T-cell (primary cell): ENCODE measurements at regions not wholly inside any gene's neighbourhood (a gene's known extent, or its start where the extent isn't known, plus 50 kb on each side); places are given as distances from the start of the nearest gene placed in this dataset.

Source experiments
- ATAC-seq, 4 experiments: fragments of 200-7000 bp in 3 of 4; fragments of 150-1000 bp in 1 of 4; cut with Tn5 transposase; replicated peaks in 1 of 4; 1 replicate in 3 of 4; 2 replicates in 1 of 4; pipeline ENCODE4 v1.10.0; 2021; ENCODE audit warnings: moderate library complexity in 3 of 4, mild to moderate bottlenecking in 2 of 4, moderate number of reproducible peaks in 1 of 4
- CTCF ChIA-PET, 2 donors: fragments of 300-600 bp; sonication (Branson Sonifier 250); formaldehyde crosslinking; loops; one replicate each; lab custom pipeline; 2022; ENCODE audit warnings: antibody characterized with exemption in 2 of 2; lab: Charles Lee
- POLR2A ChIA-PET, 2 donors: fragments of 300-600 bp; sonication (Branson Sonifier 250); formaldehyde crosslinking; loops; one replicate each; lab custom pipeline; 2022; ENCODE audit warnings: antibody characterized with exemption in 2 of 2; lab: Charles Lee
- DNase-seq, 35 experiments: peaks; one replicate each; pipeline versions ENCODE4 v3.0.0 to v3.0.0-alpha.2; 2013 to 2023
- H3K27ac ChIP-seq: one replicate; pipeline ENCODE4 v1.5.1; 2013; ENCODE audit warnings: low read length
- H3K27me3 ChIP-seq, 2 experiments: replicated peaks in 1 of 2; 1 replicate in 1 of 2; 2 replicates in 1 of 2; pipeline versions ENCODE4 v1.6.1 to v1.7.0; 2013; ENCODE audit warnings: low read length in 1 of 2, mixed read lengths in 1 of 2; ENCODE audit not compliant: control insufficient read depth in 2 of 2, insufficient read depth in 2 of 2; ENCODE audit errors: extremely low read depth in 1 of 2
- H3K36me3 ChIP-seq, 2 donors: 1 replicate in 1 of 2; 2 replicates in 1 of 2; pipeline versions ENCODE4 v1.6.1 to v1.7.0; 2013; ENCODE audit warnings: low read length in 1 of 2; ENCODE audit not compliant: control insufficient read depth in 2 of 2, insufficient read depth in 1 of 2; ENCODE audit errors: extremely low read depth in 1 of 2
- H3K4me1 ChIP-seq, 2 experiments: 1 replicate in 1 of 2; 2 replicates in 1 of 2; pipeline versions ENCODE4 v1.6.1 to v1.7.0; 2013; ENCODE audit warnings: low read length in 2 of 2, mixed read lengths in 1 of 2; ENCODE audit not compliant: insufficient read depth in 2 of 2, control insufficient read depth in 1 of 2; ENCODE audit errors: extremely low read depth in 1 of 2
- H3K4me3 ChIP-seq, 2 donors: 1 replicate in 1 of 2; 2 replicates in 1 of 2; pipeline versions ENCODE4 v1.5.1 to v1.7.0; 2013; ENCODE audit warnings: mild to moderate bottlenecking in 2 of 2, low read length in 1 of 2, moderate library complexity in 1 of 2; ENCODE audit not compliant: control insufficient read depth in 1 of 2; ENCODE audit errors: extremely low read depth in 1 of 2
- H3K9me3 ChIP-seq: 2 replicates; pipeline ENCODE4 v1.7.0; 2013
- H3K27ac Mint-ChIP-seq, 2 donors: one replicate each; pipeline ENCODE4 v1.8.0; 2020 to 2021; ENCODE audit warnings: mild to moderate bottlenecking in 2 of 2, mixed read lengths in 2 of 2
- H3K27me3 Mint-ChIP-seq, 2 donors: one replicate each; pipeline ENCODE4 v1.8.0; 2021 to 2022; ENCODE audit warnings: mixed read lengths in 2 of 2
- H3K36me3 Mint-ChIP-seq: one replicate; pipeline ENCODE4 v1.8.0; 2021; ENCODE audit warnings: mixed read lengths
- H3K4me1 Mint-ChIP-seq, 3 donors: one replicate each; pipeline ENCODE4 v1.8.0; 2020 to 2022; ENCODE audit warnings: mixed read lengths in 3 of 3, mild to moderate bottlenecking in 1 of 3
- H3K4me3 Mint-ChIP-seq, 3 donors: one replicate each; pipeline ENCODE4 v1.8.0; 2020 to 2022; ENCODE audit warnings: mild to moderate bottlenecking in 3 of 3, mixed read lengths in 3 of 3, moderate library complexity in 3 of 3
- H3K9me3 Mint-ChIP-seq, 3 donors: one replicate each; pipeline ENCODE4 v1.8.0; 2020 to 2022; ENCODE audit warnings: mixed read lengths in 3 of 3
- WGBS: methylation state at CpG from one replicate; pipeline ENCODE4 v1.1.5; 2013; ENCODE audit warnings: missing lambda C conversion rate; ENCODE audit not compliant: insufficient coverage; 5-methylcytosine and 5-hydroxymethylcytosine counted together

GRCh38 chr1:30406996-30407864, 316.2 kb downstream of the MATN1 start:
- no peak overlapping the region for H3K4me3 ChIP-seq
- POLR2A ChIA-PET = no interaction called here
- Mint-ChIP-seq H3K36me3 (no peaks in the 10 kb centered on the region), H3K4me3 (no peak overlapping the region), H3K27me3 (peaks cover 11 to 36% of the 10 kb centered on the region in 2 donors), H3K4me1 (no peaks in the 10 kb centered on the region), H3K9me3 (no peaks in the 10 kb centered on the region), H3K27ac (no peak overlapping the region)
- no peaks in the 10 kb centered on the region for H3K4me1 ChIP-seq
- ATAC-seq (no peak), DNase-seq (peak in 1 of 35 experiments; percentile 11)
- 46% methylated on average over 5 of the region's 18 CpGs for WGBS
- no peak overlapping the region for H3K27ac ChIP-seq
- CTCF ChIA-PET = no interaction called here
- H3K36me3 ChIP-seq = no peaks in the 10 kb centered on the region
- H3K27me3 ChIP-seq = peaks cover 0 to 31% of the 10 kb centered on the region in 2 experiments
- H3K9me3 ChIP-seq = no peaks in the 10 kb centered on the region

- no peak overlapping the region for H3K4me3 ChIP-seq
- Mint-ChIP-seq H3K36me3 (no peaks in the 10 kb centered on the region), H3K27me3 (peaks cover 19 to 27% of the 10 kb centered on the region in 2 donors), H3K4me3 (no peak overlapping the region), H3K4me1 (no peaks in the 10 kb centered on the region), H3K9me3 (no peaks in the 10 kb centered on the region), H3K27ac (no peak overlapping the region)
- ChIA-PET POLR2A (no interaction called here), CTCF (no interaction called here)
- ATAC-seq (no peak), DNase-seq (peak in 1 of 35 experiments; percentile 7)
- H3K4me1 ChIP-seq = no peaks in the 10 kb centered on the region
- peaks cover 0 to 35% of the 10 kb centered on the region in 2 experiments for H3K27me3 ChIP-seq
- 87% methylated on average over 7 of the region's 8 CpGs for WGBS
- no peaks in the 10 kb centered on the region for H3K9me3 ChIP-seq
- H3K27ac ChIP-seq = no peak overlapping the region
- no peaks in the 10 kb centered on the region for H3K36me3 ChIP-seq
Measured at GRCh38 chr1:30405631-30406212, 317.7 kb downstream of the MATN1 start.

- Mint-ChIP-seq H3K27ac (no peak overlapping the region), H3K4me3 (no peak overlapping the region), H3K4me1 (no peaks in the 10 kb centered on the region), H3K27me3 (peaks cover 19 to 25% of the 10 kb centered on the region in 2 donors), H3K9me3 (no peaks in the 10 kb centered on the region), H3K36me3 (no peaks in the 10 kb centered on the region)
- CTCF ChIA-PET = no interaction called here
- no peaks in the 10 kb centered on the region for H3K9me3 ChIP-seq
- H3K4me3 ChIP-seq = no peak overlapping the region
- POLR2A ChIA-PET = no interaction called here
- ATAC-seq (no peak), DNase-seq (no peak)
- no peaks in the 10 kb centered on the region for H3K4me1 ChIP-seq
- 61% methylated on average over 2 of the region's 4 CpGs for WGBS
- H3K27ac ChIP-seq = no peak overlapping the region
- no peaks in the 10 kb centered on the region for H3K36me3 ChIP-seq
- peaks cover 0 to 35% of the 10 kb centered on the region in 2 experiments for H3K27me3 ChIP-seq
Measured at GRCh38 chr1:30405081-30405480, 318.3 kb downstream of the MATN1 start.

GRCh38 chr1:30404341-30404740, 319.0 kb downstream of the MATN1 start:
- ATAC-seq (no peak), DNase-seq (no peak)
- Mint-ChIP-seq H3K36me3 (no peaks in the 10 kb centered on the region), H3K27me3 (peaks cover 15 to 22% of the 10 kb centered on the region in 2 donors), H3K4me3 (no peak overlapping the region), H3K27ac (no peak overlapping the region), H3K9me3 (no peaks in the 10 kb centered on the region), H3K4me1 (no peaks in the 10 kb centered on the region)
- peaks cover 0 to 29% of the 10 kb centered on the region in 2 experiments for H3K27me3 ChIP-seq
- ChIA-PET CTCF (no interaction called here), POLR2A (no interaction called here)
- no peaks in the 10 kb centered on the region for H3K4me1 ChIP-seq
- H3K9me3 ChIP-seq = no peaks in the 10 kb centered on the region
- 68% methylated on average over 6 of the region's 8 CpGs for whole genome bisulfite sequencing
- H3K4me3 ChIP-seq = no peak overlapping the region
- H3K36me3 ChIP-seq = no peaks in the 10 kb centered on the region
- H3K27ac ChIP-seq = no peak overlapping the region

DNA sequence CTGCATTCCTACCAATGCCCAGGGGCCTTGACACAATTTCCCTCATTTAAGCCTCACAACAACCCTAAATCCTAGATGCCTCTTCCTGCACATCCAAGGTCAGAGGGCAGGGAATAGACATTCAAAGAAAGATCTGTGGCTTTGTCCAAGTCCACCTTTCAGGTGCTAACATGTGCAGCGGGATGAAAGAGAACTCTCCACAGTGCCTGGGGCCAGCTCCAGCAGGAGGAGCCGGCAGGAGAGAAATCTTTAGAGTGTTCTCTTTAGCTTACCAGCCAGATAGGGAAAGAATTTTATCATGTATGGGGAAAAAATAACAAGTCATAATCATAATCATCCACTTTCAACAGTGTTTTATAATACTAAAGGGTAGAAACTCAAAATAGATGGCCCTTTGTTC, 319.7 kb downstream of the MATN1 start:
- DNase-seq = no peak
- Histone ChIP-seq H3K4me3 (no peak overlapping the region), H3K27me3 (peaks cover 0 to 29% of the 10 kb centered on the region in 2 experiments), H3K36me3 (no peaks in the 10 kb centered on the region), H3K4me1 (no peaks in the 10 kb centered on the region), H3K27ac (no peak overlapping the region), H3K9me3 (no peaks in the 10 kb centered on the region)
- Mint-ChIP-seq H3K27me3 (peaks cover 11 to 16% of the 10 kb centered on the region in 2 donors), H3K4me1 (no peaks in the 10 kb centered on the region), H3K27ac (no peak overlapping the region), H3K36me3 (no peaks in the 10 kb centered on the region), H3K9me3 (no peaks in the 10 kb centered on the region), H3K4me3 (no peak overlapping the region)
- ATAC-seq = no peak
- ChIA-PET POLR2A (no interaction called here), CTCF (no interaction called here)
- no CpG with 5 or more reads among the region's 2 CpGs for WGBS

GRCh38 chr1:30403061-30403645, 320.2 kb downstream of the MATN1 start:
- ChIA-PET CTCF (no interaction called here), POLR2A (no interaction called here)
- Histone ChIP-seq H3K4me1 (no peaks in the 10 kb centered on the region), H3K36me3 (no peaks in the 10 kb centered on the region), H3K27ac (no peak overlapping the region), H3K4me3 (no peak overlapping the region), H3K9me3 (no peaks in the 10 kb centered on the region), H3K27me3 (peaks cover 0 to 28% of the 10 kb centered on the region in 2 experiments)
- no peaks in the 10 kb centered on the region for H3K9me3 Mint-ChIP-seq
- H3K4me3 Mint-ChIP-seq = no peak overlapping the region
- ATAC-seq = no peak
- H3K27me3 Mint-ChIP-seq = peaks cover 11 to 15% of the 10 kb centered on the region in 2 donors
- H3K27ac Mint-ChIP-seq = no peak overlapping the region
- WGBS = 81% methylated on average over 6 of the region's 10 CpGs
- H3K4me1 Mint-ChIP-seq = no peaks in the 10 kb centered on the region
- DNase-seq = no peak
- H3K36me3 Mint-ChIP-seq = no peaks in the 10 kb centered on the region
